ENCODE measurements at regions not wholly inside any gene's neighbourhood (a gene's known extent, or its start where the extent isn't known, plus 50 kb on each side); places are given as distances from the start of the nearest gene placed in this dataset.

GRCh38 chr1:14437417-14437918 lies 161.0 kb upstream of the KAZN start:
- intact Hi-C loops (cut with micrococcal nuclease; ENCODE audit: unreplicated experiment): no loop called here
- Histone ChIP-seq H3K36me3 (ENCODE audit: low read depth) (no peaks in the 10 kb centered on the region), H3K27me3 (ENCODE audit: insufficient read depth, low read depth) (peaks cover 6% of the 10 kb centered on the region; the same call in 1 of the 2 replicates), H4K20me1 (ENCODE audit: insufficient read depth) (no peaks in the 10 kb centered on the region), H3K27ac (no peak overlapping the region), H3F3A (ENCODE audit: insufficient read depth, low read depth) (no peaks in the 10 kb centered on the region), H3K9me3 (ENCODE audit: insufficient read depth, low read depth) (no peaks in the 10 kb centered on the region), H3K79me2 (ENCODE audit: low read depth) (no peaks in the 10 kb centered on the region), H3K9me2 (ENCODE audit: insufficient read depth) (no peaks in the 10 kb centered on the region), H3K4me2 (no peak overlapping the region), H2AFZ (no peak overlapping the region), H3K4me3 (no peak overlapping the region), H3K4me1 (replicated peaks; ENCODE audit: insufficient read depth) (no peaks in the 10 kb centered on the region)
- DNase-seq: no peak
- POLR2A ChIA-PET (ENCODE audit: unreplicated experiment): no interaction called here
- TF ChIP-seq EZH2 (IDR thresholded peaks at IDR 0.05; ENCODE audit: low read depth): no peak
- TF ChIP-seq CTCF (conservative IDR thresholded peaks at IDR 0.05): no peak
- BruUV-seq (replicated peaks): no TSS peak
- CTCF ChIA-PET: interaction anchor here (0.7 kb wide), 1 partner anchor 474 kb away, joined by 11 read pairs; no protein-coding TSS in a partner anchor

GRCh38 chr1:14438127-14438769 lies 160.2 kb upstream of the KAZN start:
- intact Hi-C loops (cut with micrococcal nuclease; ENCODE audit: unreplicated experiment): no loop called here
- CTCF ChIA-PET: interaction anchor here (0.7 kb wide), 1 partner anchor 475 kb away, joined by 11 read pairs; no protein-coding TSS in a partner anchor
- Histone ChIP-seq H2AFZ (no peak overlapping the region), H4K20me1 (ENCODE audit: insufficient read depth) (no peaks in the 10 kb centered on the region), H3K27me3 (ENCODE audit: insufficient read depth, low read depth) (peaks cover 11% of the 10 kb centered on the region; the same call in 1 of the 2 replicates), H3K9me3 (ENCODE audit: insufficient read depth, low read depth) (no peaks in the 10 kb centered on the region), H3K4me2 (no peak overlapping the region), H3K79me2 (ENCODE audit: low read depth) (no peaks in the 10 kb centered on the region), H3K9me2 (ENCODE audit: insufficient read depth) (no peaks in the 10 kb centered on the region), H3K36me3 (ENCODE audit: low read depth) (no peaks in the 10 kb centered on the region), H3F3A (ENCODE audit: insufficient read depth, low read depth) (no peaks in the 10 kb centered on the region), H3K27ac (no peak overlapping the region), H3K4me1 (replicated peaks; ENCODE audit: insufficient read depth) (no peaks in the 10 kb centered on the region), H3K4me3 (no peak overlapping the region)
- POLR2A ChIA-PET (ENCODE audit: unreplicated experiment): no interaction called here
- TF ChIP-seq CTCF (conservative IDR thresholded peaks at IDR 0.05) (no peak), EZH2 (IDR thresholded peaks at IDR 0.05; ENCODE audit: low read depth) (no peak)
- DNase-seq: no peak
- BruUV-seq (replicated peaks): no TSS peak

- H4K20me1 ChIP-seq (ENCODE audit: insufficient read depth): no peaks in the 10 kb centered on the region
- ChIA-PET POLR2A (ENCODE audit: unreplicated experiment) (no interaction called here), CTCF (no interaction called here)
- intact Hi-C loops (cut with micrococcal nuclease; ENCODE audit: unreplicated experiment): no loop called here
- H3K36me3 ChIP-seq (ENCODE audit: low read depth): no peaks in the 10 kb centered on the region
- TF ChIP-seq EZH2 (IDR thresholded peaks at IDR 0.05; ENCODE audit: low read depth): no peak
- no peak for TF ChIP-seq CTCF (conservative IDR thresholded peaks at IDR 0.05)
- H3K4me3 ChIP-seq: no peak overlapping the region
- no peak for DNase-seq
- no TSS peak for BruUV-seq (replicated peaks)
- no peaks in the 10 kb centered on the region for H3F3A ChIP-seq (ENCODE audit: insufficient read depth, low read depth)
- no peak overlapping the region for H3K27ac ChIP-seq
- H3K79me2 ChIP-seq (ENCODE audit: low read depth): no peaks in the 10 kb centered on the region
- H3K27me3 ChIP-seq (ENCODE audit: insufficient read depth, low read depth): peaks cover 11% of the 10 kb centered on the region; the same call in 1 of the 2 replicates
- H3K4me2 ChIP-seq: no peak overlapping the region
- H3K4me1 ChIP-seq (replicated peaks; ENCODE audit: insufficient read depth): no peaks in the 10 kb centered on the region
- no peaks in the 10 kb centered on the region for H3K9me3 ChIP-seq (ENCODE audit: insufficient read depth, low read depth)
- H3K9me2 ChIP-seq (ENCODE audit: insufficient read depth): no peaks in the 10 kb centered on the region
- no peak overlapping the region for H2AFZ ChIP-seq
These were observed 159.5 kb upstream of the KAZN start for GRCh38 chr1:14439015-14439414.

Data from PC-9 (cell line).